Natural killer cell (primary cell): ENCODE measurements at regions not wholly inside any gene's neighbourhood (a gene's known extent, or its start where the extent isn't known, plus 50 kb on each side); places are given as distances from the start of the nearest gene placed in this dataset.

Source experiments
- ATAC-seq, 3 donors: fragments of 150-1000 bp in 2 of 3; fragments of 200-7000 bp in 1 of 3; cut with Tn5 transposase; 1 replicate in 1 of 3; 2 replicates in 2 of 3; pipeline ENCODE4 v1.10.0; 2021; ENCODE audit warnings: mild to moderate bottlenecking in 2 of 3, moderate library complexity in 2 of 3
- DNase-seq, 2 donors: peaks; one replicate each; pipeline versions ENCODE4 v3.0.0 to v3.0.0-alpha.2; 2013 to 2021; ENCODE audit warnings: mixed read lengths in 1 of 2
- H3K27ac ChIP-seq: one replicate; pipeline ENCODE4 v1.5.1; 2013; ENCODE audit warnings: mild to moderate bottlenecking, low read length
- H3K27me3 ChIP-seq: one replicate; pipeline ENCODE4 v1.6.1; 2013; ENCODE audit warnings: low read length; ENCODE audit not compliant: control insufficient read depth, insufficient read depth
- H3K36me3 ChIP-seq: one replicate; pipeline ENCODE4 v1.6.1; 2013; ENCODE audit warnings: low read length; ENCODE audit not compliant: control insufficient read depth, insufficient read depth
- H3K4me1 ChIP-seq: one replicate; pipeline ENCODE4 v1.6.1; 2013; ENCODE audit warnings: low read length; ENCODE audit not compliant: control insufficient read depth, insufficient read depth
- H3K4me3 ChIP-seq: one replicate; pipeline ENCODE4 v1.5.1; 2013; ENCODE audit warnings: low read length
- H3K9me3 ChIP-seq: one replicate; pipeline ENCODE4 v1.6.1; 2013; ENCODE audit warnings: low read length; ENCODE audit not compliant: control insufficient read depth, insufficient read depth
- H3K27ac Mint-ChIP-seq, 2 donors: one replicate each; pipeline ENCODE4 v1.8.0; 2022; ENCODE audit warnings: mild to moderate bottlenecking in 2 of 2, mixed read lengths in 2 of 2, moderate library complexity in 1 of 2
- H3K27me3 Mint-ChIP-seq, 2 donors: one replicate each; pipeline ENCODE4 v1.8.0; 2022; ENCODE audit warnings: low read depth in 2 of 2, mixed read lengths in 2 of 2
- H3K36me3 Mint-ChIP-seq: one replicate; pipeline ENCODE4 v1.8.0; 2022; ENCODE audit warnings: mixed read lengths
- H3K4me1 Mint-ChIP-seq, 2 donors: one replicate each; pipeline ENCODE4 v1.8.0; 2022; ENCODE audit warnings: mixed read lengths in 2 of 2
- H3K4me3 Mint-ChIP-seq: one replicate; pipeline ENCODE4 v1.8.0; 2022; ENCODE audit warnings: mild to moderate bottlenecking, moderate library complexity, mixed read lengths
- H3K9me3 Mint-ChIP-seq, 2 donors: one replicate each; pipeline ENCODE4 v1.8.0; 2022; ENCODE audit warnings: mixed read lengths in 2 of 2
- CTCF ChIP-seq: fragments of 200-600 bp; IDR thresholded peaks from one replicate; pipeline ENCODE4 v1.8.0; 2022; ENCODE audit warnings: antibody characterized with exemption
- WGBS: methylation state at CpG from one replicate; pipeline ENCODE4 v1.1.7; 2013; ENCODE audit warnings: missing lambda C conversion rate; ENCODE audit not compliant: insufficient coverage; 5-methylcytosine and 5-hydroxymethylcytosine counted together
- intact Hi-C: fragments of 100-400 bp; cut with micrococcal nuclease; formaldehyde crosslinking; loops from one replicate; pipeline ENCODE4 v1.14.2; 2022

- TF ChIP-seq CTCF, result no peak
- DNase-seq (no peak), ATAC-seq (no peak)
- Histone ChIP-seq H3K9me3 (no peaks in the 10 kb centered on the region), H3K36me3 (no peaks in the 10 kb centered on the region), H3K4me1 (no peaks in the 10 kb centered on the region), H3K27me3 (no peaks in the 10 kb centered on the region), H3K27ac (no peak overlapping the region), H3K4me3 (no peak overlapping the region)
- peaks cover 0 to 2% of the 10 kb centered on the region in 2 donors for H3K9me3 Mint-ChIP-seq
- no peaks in the 10 kb centered on the region for H3K27me3 Mint-ChIP-seq
- H3K4me3 Mint-ChIP-seq, result no peak overlapping the region
- intact Hi-C loops, result no loop called here
- H3K27ac Mint-ChIP-seq, result no peak overlapping the region
- WGBS, result 55% methylated on average over 2 of the region's 2 CpGs
- no peaks in the 10 kb centered on the region for H3K4me1 Mint-ChIP-seq
- H3K36me3 Mint-ChIP-seq, result no peaks in the 10 kb centered on the region
These were observed 547.0 kb upstream of the LCORL start for GRCh38 chr4:18568600-18568999.

GRCh38 chr4:18566970-18567799 lies 545.6 kb upstream of the LCORL start:
- Mint-ChIP-seq H3K4me3 (no peak overlapping the region), H3K36me3 (no peaks in the 10 kb centered on the region), H3K27ac (no peak overlapping the region), H3K9me3 (peaks cover 3 to 4% of the 10 kb centered on the region in 2 donors), H3K27me3 (no peaks in the 10 kb centered on the region), H3K4me1 (no peaks in the 10 kb centered on the region)
- no peak for TF ChIP-seq CTCF
- DNase-seq (no peak), ATAC-seq (no peak)
- intact Hi-C loops, result no loop called here
- Histone ChIP-seq H3K27ac (no peak overlapping the region), H3K36me3 (no peaks in the 10 kb centered on the region), H3K4me1 (no peaks in the 10 kb centered on the region), H3K4me3 (no peak overlapping the region), H3K9me3 (no peaks in the 10 kb centered on the region), H3K27me3 (no peaks in the 10 kb centered on the region)
- WGBS, result 91% methylated on average over 7 of the region's 9 CpGs

GRCh38 chr4:18559492-18559891 lies 537.9 kb upstream of the LCORL start:
- Histone ChIP-seq H3K27me3 (no peaks in the 10 kb centered on the region), H3K27ac (no peak overlapping the region), H3K4me3 (no peak overlapping the region), H3K4me1 (no peaks in the 10 kb centered on the region), H3K9me3 (peaks cover 3% of the 10 kb centered on the region), H3K36me3 (no peaks in the 10 kb centered on the region)
- ATAC-seq (no peak), DNase-seq (no peak)
- Mint-ChIP-seq H3K27ac (no peak overlapping the region), H3K36me3 (peaks cover 7% of the 10 kb centered on the region), H3K4me3 (no peak overlapping the region), H3K4me1 (no peaks in the 10 kb centered on the region), H3K27me3 (no peaks in the 10 kb centered on the region), H3K9me3 (peaks cover 8 to 9% of the 10 kb centered on the region in 2 donors)
- TF ChIP-seq CTCF, result no peak
- intact Hi-C loops, result no loop called here
- 86% methylated on average over 3 of the region's 3 CpGs for WGBS

- H3K36me3 Mint-ChIP-seq, result peaks cover 7% of the 10 kb centered on the region
- H3K4me1 Mint-ChIP-seq, result no peaks in the 10 kb centered on the region
- peaks cover 11% of the 10 kb centered on the region in 2 donors for H3K9me3 Mint-ChIP-seq
- Histone ChIP-seq H3K36me3 (no peaks in the 10 kb centered on the region), H3K27me3 (no peaks in the 10 kb centered on the region), H3K9me3 (peaks cover 3% of the 10 kb centered on the region), H3K4me1 (no peaks in the 10 kb centered on the region), H3K4me3 (no peak overlapping the region), H3K27ac (no peak overlapping the region)
- intact Hi-C loops, result no loop called here
- H3K27me3 Mint-ChIP-seq, result no peaks in the 10 kb centered on the region
- no peak for ATAC-seq
- 78% methylated on average over 1 of the region's 1 CpG for WGBS
- no peak for DNase-seq
- H3K27ac Mint-ChIP-seq, result no peak overlapping the region
- H3K4me3 Mint-ChIP-seq, result no peak overlapping the region
- TF ChIP-seq CTCF, result no peak
These were observed 534.8 kb upstream of the LCORL start for GRCh38 chr4:18556402-18556801.
